Ishikawa (cell line): ENCODE measurements at regions not wholly inside any gene's neighbourhood (a gene's known extent, or its start where the extent isn't known, plus 50 kb on each side); places are given as distances from the start of the nearest gene placed in this dataset.

Experiments used
- CEBPB ChIP-seq: IDR thresholded peaks from 2 replicates; pipeline ENCODE4 v1.6.1; 2012
- CREB1 ChIP-seq: IDR thresholded peaks from 2 replicates; pipeline ENCODE4 v1.6.1; 2012; ENCODE audit warnings: low read depth
- EGR1 ChIP-seq: IDR thresholded peaks from 2 replicates; pipeline ENCODE4 v1.6.1; 2012
- EP300 ChIP-seq: IDR thresholded peaks from 2 replicates; pipeline ENCODE4 v1.6.1; 2012; ENCODE audit warnings: borderline replicate concordance
- MAX ChIP-seq: IDR thresholded peaks from 2 replicates; pipeline ENCODE4 v1.6.1; 2012
- NFIC ChIP-seq: IDR thresholded peaks from 2 replicates; pipeline ENCODE4 v1.6.1; 2012
- RAD21 ChIP-seq: IDR thresholded peaks from 2 replicates; pipeline ENCODE4 v1.6.1; 2012; ENCODE audit warnings: low read depth
- TAF1 ChIP-seq: IDR thresholded peaks from 2 replicates; pipeline ENCODE4 v1.6.1; 2012; ENCODE audit warnings: low read depth, mild to moderate bottlenecking
- TEAD4 ChIP-seq: IDR thresholded peaks from 2 replicates; pipeline ENCODE4 v1.6.1; 2012
- TF ChIP-seq, protein P1 (sequence below): IDR thresholded peaks from 2 replicates; pipeline ENCODE4 v1.6.1; 2012; ENCODE audit warnings: low read depth, mild to moderate bottlenecking

- TF ChIP-seq CEBPB, result no peak
- no peak for TF ChIP-seq TEAD4
- no peak for TF ChIP-seq RAD21
- no peak for TF ChIP-seq MAX
- TF ChIP-seq EGR1, result no peak
- no peak for TF ChIP-seq EP300
- no peak for TF ChIP-seq CREB1
- TF ChIP-seq, protein P1, sequence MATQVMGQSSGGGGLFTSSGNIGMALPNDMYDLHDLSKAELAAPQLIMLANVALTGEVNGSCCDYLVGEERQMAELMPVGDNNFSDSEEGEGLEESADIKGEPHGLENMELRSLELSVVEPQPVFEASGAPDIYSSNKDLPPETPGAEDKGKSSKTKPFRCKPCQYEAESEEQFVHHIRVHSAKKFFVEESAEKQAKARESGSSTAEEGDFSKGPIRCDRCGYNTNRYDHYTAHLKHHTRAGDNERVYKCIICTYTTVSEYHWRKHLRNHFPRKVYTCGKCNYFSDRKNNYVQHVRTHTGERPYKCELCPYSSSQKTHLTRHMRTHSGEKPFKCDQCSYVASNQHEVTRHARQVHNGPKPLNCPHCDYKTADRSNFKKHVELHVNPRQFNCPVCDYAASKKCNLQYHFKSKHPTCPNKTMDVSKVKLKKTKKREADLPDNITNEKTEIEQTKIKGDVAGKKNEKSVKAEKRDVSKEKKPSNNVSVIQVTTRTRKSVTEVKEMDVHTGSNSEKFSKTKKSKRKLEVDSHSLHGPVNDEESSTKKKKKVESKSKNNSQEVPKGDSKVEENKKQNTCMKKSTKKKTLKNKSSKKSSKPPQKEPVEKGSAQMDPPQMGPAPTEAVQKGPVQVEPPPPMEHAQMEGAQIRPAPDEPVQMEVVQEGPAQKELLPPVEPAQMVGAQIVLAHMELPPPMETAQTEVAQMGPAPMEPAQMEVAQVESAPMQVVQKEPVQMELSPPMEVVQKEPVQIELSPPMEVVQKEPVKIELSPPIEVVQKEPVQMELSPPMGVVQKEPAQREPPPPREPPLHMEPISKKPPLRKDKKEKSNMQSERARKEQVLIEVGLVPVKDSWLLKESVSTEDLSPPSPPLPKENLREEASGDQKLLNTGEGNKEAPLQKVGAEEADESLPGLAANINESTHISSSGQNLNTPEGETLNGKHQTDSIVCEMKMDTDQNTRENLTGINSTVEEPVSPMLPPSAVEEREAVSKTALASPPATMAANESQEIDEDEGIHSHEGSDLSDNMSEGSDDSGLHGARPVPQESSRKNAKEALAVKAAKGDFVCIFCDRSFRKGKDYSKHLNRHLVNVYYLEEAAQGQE, result no peak
- no peak for TF ChIP-seq NFIC
- no peak for TF ChIP-seq TAF1
Observed at GRCh38 chr6:14682812-14683211, 563.1 kb upstream of the JARID2 start.
